MM.1S (cell line): ENCODE measurements at regions not wholly inside any gene's neighbourhood (a gene's known extent, or its start where the extent isn't known, plus 50 kb on each side); places are given as distances from the start of the nearest gene placed in this dataset.

Experiments used
- DNase-seq: peaks from one replicate; pipeline ENCODE4 v3.0.0-alpha.2; 2015
- H2AFZ ChIP-seq: fragments of 300-600 bp; sonication (generic); 2 replicates; pipeline ENCODE4 v1.6.0; 2016; ENCODE audit warnings: antibody characterized with exemption, low read length
- H3F3A ChIP-seq: fragments of 300-600 bp; sonication (generic); 2 replicates; pipeline ENCODE4 v1.6.1; 2016; ENCODE audit warnings: mild to moderate bottlenecking, antibody characterized with exemption, low read length, moderate library complexity, mixed read lengths; ENCODE audit not compliant: insufficient read depth
- H3K27ac ChIP-seq: fragments of 300-600 bp; sonication (generic); 2 replicates; pipeline ENCODE4 v1.5.1; 2016; ENCODE audit warnings: mild to moderate bottlenecking, low read length
- H3K27me3 ChIP-seq: fragments of 300-600 bp; sonication (generic); replicated peaks from 2 replicates; pipeline ENCODE4 v1.6.0; 2016; ENCODE audit warnings: low read length; ENCODE audit not compliant: insufficient read depth
- H3K36me3 ChIP-seq: fragments of 300-600 bp; sonication (generic); replicated peaks from 2 replicates; pipeline ENCODE4 v1.6.1; 2016; ENCODE audit warnings: mild to moderate bottlenecking, low read length, mixed read lengths; ENCODE audit not compliant: insufficient read depth
- H3K4me1 ChIP-seq: fragments of 300-600 bp; sonication (generic); 2 replicates; pipeline ENCODE4 v1.6.1; 2016; ENCODE audit warnings: low read length, mixed read lengths
- H3K4me2 ChIP-seq: fragments of 300-600 bp; sonication (generic); 2 replicates; pipeline ENCODE4 v1.6.0; 2016; ENCODE audit warnings: low read depth, low read length
- H3K4me3 ChIP-seq: fragments of 300-600 bp; sonication (generic); 2 replicates; pipeline ENCODE4 v1.5.1; 2016; ENCODE audit warnings: low read length, mixed read lengths
- H3K79me2 ChIP-seq: fragments of 300-600 bp; sonication (generic); 2 replicates; pipeline ENCODE4 v1.6.1; 2016; ENCODE audit warnings: mixed run types, low read length, mixed read lengths
- H3K9ac ChIP-seq: fragments of 300-600 bp; sonication (generic); 2 replicates; pipeline ENCODE4 v1.6.1; 2016; ENCODE audit warnings: low read length, mixed read lengths
- H3K9me2 ChIP-seq: fragments of 300-600 bp; sonication (generic); replicated peaks from 2 replicates; pipeline ENCODE4 v1.6.1; 2016; ENCODE audit warnings: mild to moderate bottlenecking, low read length, mixed read lengths; ENCODE audit not compliant: insufficient read depth
- H3K9me3 ChIP-seq: fragments of 300-600 bp; sonication (generic); replicated peaks from 2 replicates; pipeline ENCODE4 v1.6.1; 2016; ENCODE audit warnings: mild to moderate bottlenecking, low read length, mixed read lengths; ENCODE audit not compliant: insufficient read depth
- H4K20me1 ChIP-seq: fragments of 300-600 bp; sonication (generic); 2 replicates; pipeline ENCODE4 v1.6.1; 2016; ENCODE audit warnings: mild to moderate bottlenecking, low read length, moderate library complexity, mixed read lengths; ENCODE audit not compliant: insufficient read depth
- EZH2 ChIP-seq: fragments of 300-600 bp; sonication (generic); optimal IDR thresholded peaks from 2 replicates; pipeline ENCODE3; 2017; ENCODE audit warnings: low read depth, mild to moderate bottlenecking, antibody characterized with exemption, low read length, mixed read lengths
- EZH2phosphoT487 ChIP-seq: fragments of 300-600 bp; sonication (generic); IDR thresholded peaks from 2 replicates; pipeline ENCODE4 v1.6.1; 2018; ENCODE audit warnings: antibody characterized with exemption, low read length
- TF ChIP-seq, protein P1 (sequence below): fragments of 300-600 bp; sonication (generic); IDR thresholded peaks from 2 replicates; pipeline ENCODE4 v1.5.1; 2016; ENCODE audit warnings: antibody characterized with exemption, low read length, mixed read lengths

DNA sequence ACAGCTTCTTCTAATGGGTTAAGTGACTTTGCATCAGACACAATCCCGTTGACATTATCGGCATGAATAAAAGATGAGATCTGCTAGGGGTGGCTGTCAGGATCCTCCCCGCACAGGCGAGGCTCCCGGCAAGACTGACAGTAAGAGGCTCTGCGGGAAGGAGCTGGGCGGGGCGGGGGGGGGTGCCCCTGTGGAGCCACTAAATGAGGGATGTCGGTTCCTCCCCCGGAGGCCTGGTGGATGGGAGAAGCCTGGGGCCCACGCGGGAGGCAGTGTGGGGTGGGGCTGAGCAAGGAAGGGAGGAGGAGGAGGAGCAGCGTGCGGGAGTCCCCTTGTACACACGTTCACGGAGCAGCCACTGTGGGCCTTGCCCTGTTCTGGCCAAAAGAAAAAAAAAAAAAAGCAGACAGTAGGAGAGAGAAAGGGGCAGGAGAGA is 190.9 kb upstream of the GSE1 start:
- Histone ChIP-seq H3K36me3 (no peaks in the 10 kb centered on the region), H3K27ac (no peak overlapping the region), H3K9ac (no peak overlapping the region), H2AFZ (no peak overlapping the region), H3K27me3 (peaks cover 41% of the 10 kb centered on the region), H3K9me3 (no peaks in the 10 kb centered on the region), H3K4me1 (no peaks in the 10 kb centered on the region), H3K4me2 (no peak overlapping the region), H3F3A (no peaks in the 10 kb centered on the region), H3K9me2 (no peaks in the 10 kb centered on the region), H3K4me3 (no peak overlapping the region), H3K79me2 (no peaks in the 10 kb centered on the region), H4K20me1 (no peaks in the 10 kb centered on the region)
- no peak for TF ChIP-seq EZH2
- TF ChIP-seq, protein P1, sequence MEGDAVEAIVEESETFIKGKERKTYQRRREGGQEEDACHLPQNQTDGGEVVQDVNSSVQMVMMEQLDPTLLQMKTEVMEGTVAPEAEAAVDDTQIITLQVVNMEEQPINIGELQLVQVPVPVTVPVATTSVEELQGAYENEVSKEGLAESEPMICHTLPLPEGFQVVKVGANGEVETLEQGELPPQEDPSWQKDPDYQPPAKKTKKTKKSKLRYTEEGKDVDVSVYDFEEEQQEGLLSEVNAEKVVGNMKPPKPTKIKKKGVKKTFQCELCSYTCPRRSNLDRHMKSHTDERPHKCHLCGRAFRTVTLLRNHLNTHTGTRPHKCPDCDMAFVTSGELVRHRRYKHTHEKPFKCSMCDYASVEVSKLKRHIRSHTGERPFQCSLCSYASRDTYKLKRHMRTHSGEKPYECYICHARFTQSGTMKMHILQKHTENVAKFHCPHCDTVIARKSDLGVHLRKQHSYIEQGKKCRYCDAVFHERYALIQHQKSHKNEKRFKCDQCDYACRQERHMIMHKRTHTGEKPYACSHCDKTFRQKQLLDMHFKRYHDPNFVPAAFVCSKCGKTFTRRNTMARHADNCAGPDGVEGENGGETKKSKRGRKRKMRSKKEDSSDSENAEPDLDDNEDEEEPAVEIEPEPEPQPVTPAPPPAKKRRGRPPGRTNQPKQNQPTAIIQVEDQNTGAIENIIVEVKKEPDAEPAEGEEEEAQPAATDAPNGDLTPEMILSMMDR = no peak
- no peak for TF ChIP-seq EZH2phosphoT487
- DNase-seq = no peak

DNA sequence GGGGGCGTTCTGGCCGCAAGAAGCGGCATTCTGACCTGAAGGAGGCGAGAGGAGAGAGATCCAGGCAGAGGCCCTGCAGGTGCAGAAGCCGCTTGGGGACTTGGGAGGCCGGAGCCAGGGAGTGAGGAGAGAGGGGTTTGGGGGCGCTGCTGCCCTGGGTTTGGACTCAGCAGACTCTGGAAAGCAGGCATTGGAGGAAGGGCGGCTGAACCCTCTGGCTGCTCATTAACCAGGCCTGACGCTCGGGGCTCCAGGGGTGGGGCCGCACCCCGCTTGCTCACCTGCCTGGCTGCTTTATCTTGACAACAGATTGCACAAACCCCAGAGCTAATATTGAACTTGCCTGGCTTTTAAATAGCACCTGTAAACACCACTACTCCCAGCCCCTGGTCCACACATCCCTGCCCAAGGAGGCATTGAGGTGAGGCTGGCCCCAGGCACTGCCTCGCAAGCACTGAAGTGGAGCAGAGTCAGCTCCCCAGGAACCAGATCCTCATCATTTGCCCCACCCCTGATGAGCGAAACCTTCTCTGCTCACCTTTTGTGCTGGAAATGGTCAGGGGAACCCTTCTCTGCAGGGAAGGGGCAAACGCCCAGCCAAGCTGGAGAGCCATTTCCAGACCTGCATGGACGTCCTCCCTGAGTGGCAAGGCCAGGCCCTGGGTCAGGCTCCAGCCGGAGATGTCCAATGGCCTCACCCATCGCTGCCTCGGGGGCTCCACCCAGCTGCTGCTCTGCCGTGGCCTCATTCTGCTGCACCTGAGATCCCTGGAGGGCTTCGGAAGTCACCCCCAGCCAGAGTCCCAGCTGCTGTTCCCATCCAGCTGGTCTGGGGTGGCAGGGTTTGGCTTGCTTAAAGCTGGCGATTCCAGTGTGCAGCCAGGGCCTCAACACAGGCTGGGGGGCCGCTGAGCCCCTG is 190.2 kb upstream of the GSE1 start:
- no peaks in the 10 kb centered on the region for H3K79me2 ChIP-seq
- H3K4me3 ChIP-seq = no peak overlapping the region
- no peaks in the 10 kb centered on the region for H3K9me3 ChIP-seq
- H3K4me1 ChIP-seq = no peaks in the 10 kb centered on the region
- H4K20me1 ChIP-seq = no peaks in the 10 kb centered on the region
- H3K4me2 ChIP-seq = no peak overlapping the region
- no peaks in the 10 kb centered on the region for H3K9me2 ChIP-seq
- H3K27me3 ChIP-seq = peaks cover 45% of the 10 kb centered on the region
- DNase-seq = no peak
- no peaks in the 10 kb centered on the region for H3K36me3 ChIP-seq
- TF ChIP-seq, protein P1 = no peak
- TF ChIP-seq EZH2phosphoT487 (no peak), EZH2 (no peak)
- no peaks in the 10 kb centered on the region for H3F3A ChIP-seq
- H3K9ac ChIP-seq = no peak overlapping the region
- H2AFZ ChIP-seq = no peak overlapping the region
- no peak overlapping the region for H3K27ac ChIP-seq

DNA sequence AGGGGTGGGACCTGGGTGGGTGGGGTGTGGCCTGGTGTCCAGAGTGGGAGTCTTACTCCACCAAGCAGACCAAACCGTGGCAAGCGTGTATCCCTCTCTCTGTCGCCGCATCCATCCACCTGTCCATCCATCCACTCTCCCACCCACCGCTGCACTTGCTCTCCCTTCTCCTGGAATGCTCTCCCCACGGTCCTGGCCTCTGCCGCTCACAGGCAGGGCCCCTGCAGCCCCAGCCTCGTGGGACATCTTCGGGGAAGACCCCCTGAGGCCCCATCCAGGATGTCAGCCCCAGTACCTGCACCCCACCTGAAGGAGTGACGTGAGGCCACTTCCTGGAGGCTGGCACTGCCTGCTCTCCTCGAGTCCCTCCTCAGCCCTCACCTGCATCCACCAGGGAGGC is 189.5 kb upstream of the GSE1 start:
- no peaks in the 10 kb centered on the region for H3K9me2 ChIP-seq
- H3K9ac ChIP-seq = no peak overlapping the region
- no peaks in the 10 kb centered on the region for H3F3A ChIP-seq
- H3K9me3 ChIP-seq = no peaks in the 10 kb centered on the region
- no peaks in the 10 kb centered on the region for H3K36me3 ChIP-seq
- no peak overlapping the region for H3K4me3 ChIP-seq
- H2AFZ ChIP-seq = no peak overlapping the region
- no peaks in the 10 kb centered on the region for H3K4me1 ChIP-seq
- H4K20me1 ChIP-seq = no peaks in the 10 kb centered on the region
- H3K79me2 ChIP-seq = no peaks in the 10 kb centered on the region
- H3K27me3 ChIP-seq = peaks cover 50% of the 10 kb centered on the region
- no peak overlapping the region for H3K27ac ChIP-seq
- TF ChIP-seq EZH2phosphoT487 = no peak
- TF ChIP-seq, protein P1 = no peak
- TF ChIP-seq EZH2 = no peak
- H3K4me2 ChIP-seq = no peak overlapping the region
- DNase-seq = no peak
